GM12878 (cell line): ENCODE measurements at regions not wholly inside any gene's neighbourhood (a gene's known extent, or its start where the extent isn't known, plus 50 kb on each side); places are given as distances from the start of the nearest gene placed in this dataset.

Experiments
- ATAC-seq: fragments of 200-7000 bp; cut with Tn5 transposase; 3 replicates; pipeline ENCODE4 v1.9.1; 2020; ENCODE audit warnings: mild to moderate bottlenecking, moderate library complexity
- BruUV-seq: library from RNA; stranded (reverse); fragments of 400-500 nt; replicated peaks from 2 replicates; lab custom pipeline; 2021; lab: Mats Ljungman, UMichigan
- CTCF ChIA-PET: fragments of 300-600 bp; sonication (Branson Sonifier 250); formaldehyde crosslinking; extraction: SDS; loops from one replicate; lab custom pipeline; 2021; ENCODE audit warnings: inconsistent platforms; lab: Yijun Ruan, JAX
- POLR2A ChIA-PET: fragments of 350-600 bp; formaldehyde crosslinking; extraction: SDS; loops from one replicate; lab custom pipeline; 2021; ENCODE audit warnings: inconsistent platforms; lab: Charles Lee
- RAD21 ChIA-PET: fragments of 300-600 bp; sonication (Branson Sonifier 250); formaldehyde crosslinking; loops from one replicate; lab custom pipeline; 2023; ENCODE audit warnings: antibody characterized with exemption; ENCODE audit not compliant: unreplicated experiment; lab: Charles Lee
- SMC1A ChIA-PET: fragments of 300-600 bp; sonication (Branson Sonifier 250); formaldehyde crosslinking; loops from one replicate; lab custom pipeline; 2023; ENCODE audit not compliant: unreplicated experiment, uncharacterized antibody; lab: Charles Lee
- DNase-seq: peaks from one replicate; pipeline ENCODE4 v3.0.0-alpha.2; 2011; ENCODE audit warnings: low read depth, low spot score
- FAIRE-seq: peaks from 3 replicates; lab custom pipeline; 2011; peaks lifted over from hg19 to GRCh38; lab: Jason Lieb, UNC
- H2AFZ ChIP-seq: 2 replicates; pipeline ENCODE4 v1.6.0; 2011; ENCODE audit warnings: low read depth, low read length, control low read depth; ENCODE audit not compliant: control insufficient read depth
- H3K27ac ChIP-seq: 2 replicates; pipeline ENCODE4 v1.5.1; 2011; ENCODE audit warnings: control low read depth; ENCODE audit not compliant: control insufficient read depth, insufficient read depth
- H3K27me3 ChIP-seq, 2 experiments: replicated peaks in 1 of 2; 2 replicates each; pipeline versions ENCODE4 v1.6.0 to v1.6.1; 2011; ENCODE audit warnings: low read length in 1 of 2; ENCODE audit not compliant: control insufficient read depth in 2 of 2, insufficient read depth in 2 of 2
- H3K36me3 ChIP-seq, 2 experiments: 2 replicates each; pipeline ENCODE4 v1.5.1; 2011; ENCODE audit warnings: low read length in 1 of 2; ENCODE audit not compliant: control insufficient read depth in 2 of 2, insufficient read depth in 2 of 2
- H3K4me1 ChIP-seq: 2 replicates; pipeline ENCODE4 v1.6.1; 2011; ENCODE audit warnings: mild to moderate bottlenecking, low read length, moderate library complexity, mixed read lengths; ENCODE audit not compliant: control insufficient read depth, insufficient read depth
- H3K4me2 ChIP-seq: 2 replicates; pipeline ENCODE4 v1.6.0; 2011; ENCODE audit warnings: control low read depth; ENCODE audit not compliant: control insufficient read depth, insufficient read depth
- H3K4me3 ChIP-seq: fragments of 200-600 bp; sonication (generic); 2 replicates; pipeline ENCODE4 v1.5.1; 2016
- H3K79me2 ChIP-seq: 2 replicates; pipeline ENCODE4 v1.6.0; 2011; ENCODE audit warnings: low read length; ENCODE audit not compliant: control insufficient read depth, insufficient read depth
- H3K9ac ChIP-seq: 2 replicates; pipeline ENCODE4 v1.8.0; 2011; ENCODE audit warnings: low read length, control low read depth, mixed read lengths; ENCODE audit not compliant: control insufficient read depth, insufficient read depth
- H3K9me3 ChIP-seq: replicated peaks from 3 replicates; pipeline ENCODE4 v1.5.1; 2011; ENCODE audit warnings: mild to moderate bottlenecking, low read length; ENCODE audit not compliant: control insufficient read depth, insufficient read depth
- H4K20me1 ChIP-seq: 2 replicates; pipeline ENCODE4 v1.6.0; 2011; ENCODE audit not compliant: control insufficient read depth, insufficient read depth
- BHLHE40 ChIP-seq, 2 experiments: fragments of 450-650 bp in 1 of 2; IDR thresholded peaks; 2 replicates each; pipeline ENCODE4 v1.6.1; 2011 to 2017; ENCODE audit warnings: low read depth in 2 of 2, borderline replicate concordance in 1 of 2, improper control_type of control experiment in 1 of 2, low read length in 1 of 2, mild to moderate bottlenecking in 1 of 2
- BMI1 ChIP-seq: fragments of 450-650 bp; IDR thresholded peaks from 2 replicates; pipeline ENCODE4 v1.6.1; 2016; ENCODE audit warnings: mild to moderate bottlenecking, moderate library complexity, borderline replicate concordance
- CBX3 ChIP-seq: fragments of 200-600 bp; sonication (generic); IDR thresholded peaks from 2 replicates; pipeline ENCODE4 v1.6.1; 2016; ENCODE audit warnings: low read depth, borderline replicate concordance
- NBN ChIP-seq: fragments of 450-650 bp; IDR thresholded peaks from 2 replicates; pipeline ENCODE4 v1.6.1; 2016
- NR2F1 ChIP-seq: fragments of 450-650 bp; conservative IDR thresholded peaks from 2 replicates; pipeline ENCODE4 v1.6.1; 2017; ENCODE audit warnings: mild to moderate bottlenecking
- NRF1 ChIP-seq: conservative IDR thresholded peaks from 2 replicates; pipeline ENCODE4 v1.6.1; 2011; ENCODE audit warnings: mild to moderate bottlenecking, low read depth, low read length, improper control_type of control experiment
- PKNOX1 ChIP-seq: fragments of 450-650 bp; IDR thresholded peaks from 2 replicates; pipeline ENCODE4 v1.6.1; 2016; ENCODE audit warnings: mild to moderate bottlenecking
- PML ChIP-seq: IDR thresholded peaks from 2 replicates; pipeline ENCODE4 v1.6.1; 2012; ENCODE audit warnings: low read length, inconsistent platforms
- REST ChIP-seq: IDR thresholded peaks from 2 replicates; pipeline ENCODE4 v1.6.1; 2012; ENCODE audit warnings: mild to moderate bottlenecking, low read depth, low read length
- SMC3 ChIP-seq: IDR thresholded peaks from 2 replicates; pipeline ENCODE4 v1.6.1; 2011; ENCODE audit warnings: low read length, improper control_type of control experiment, borderline replicate concordance
- STAT1 ChIP-seq: fragments of 450-650 bp; conservative IDR thresholded peaks from 2 replicates; pipeline ENCODE4 v1.6.1; 2014; ENCODE audit warnings: antibody characterized with exemption, mild to moderate bottlenecking
- TCF3 ChIP-seq: IDR thresholded peaks from 2 replicates; pipeline ENCODE4 v1.6.1; 2012; ENCODE audit warnings: low read depth, mild to moderate bottlenecking, low read length, borderline replicate concordance; ENCODE audit not compliant: insufficient read depth
- TCF7 ChIP-seq: IDR thresholded peaks from 2 replicates; pipeline ENCODE4 v1.6.1; 2014; ENCODE audit warnings: antibody characterized with exemption, borderline replicate concordance
- ZBED1 ChIP-seq: IDR thresholded peaks from 2 replicates; pipeline ENCODE4 v1.6.1; 2016; ENCODE audit warnings: borderline replicate concordance
- WGBS: methylation state at CpG from one replicate; pipeline ENCODE4 v1.1.6; 2016; ENCODE audit warnings: low lambda C conversion rate; ENCODE audit not compliant: insufficient replicate concordance, insufficient coverage; ENCODE audit errors: missing lambda C conversion rate; 5-methylcytosine and 5-hydroxymethylcytosine counted together
- in situ Hi-C: fragments of 300-500 bp; cut with MboI; formaldehyde crosslinking; loops from 9 replicates; pipeline ENCODE4 v1.14.3; 2018; ENCODE audit warnings: mixed read lengths
- intact Hi-C: fragments of 100-400 bp; cut with micrococcal nuclease; formaldehyde crosslinking; loops from one replicate; pipeline ENCODE4 v1.14.2; 2022; ENCODE audit not compliant: unreplicated experiment
- TF ChIP-seq, protein P1 (sequence below): IDR thresholded peaks from 2 replicates; pipeline ENCODE4 v1.6.1; 2011; ENCODE audit warnings: low read depth, mild to moderate bottlenecking, low read length, moderate library complexity, borderline replicate concordance; ENCODE audit errors: extremely low read depth
- TF ChIP-seq, protein P2 (sequence below): IDR thresholded peaks from 2 replicates; pipeline ENCODE4 v1.6.1; 2012; ENCODE audit warnings: low read depth, low read length, improper control_type of control experiment
- TF ChIP-seq, protein P3 (sequence below): fragments of 450-650 bp; IDR thresholded peaks from 2 replicates; pipeline ENCODE4 v1.6.1; 2017; ENCODE audit warnings: mild to moderate bottlenecking
- TF ChIP-seq, protein P4 (sequence below): IDR thresholded peaks from 2 replicates; pipeline ENCODE4 v1.6.1; 2011; ENCODE audit warnings: borderline replicate concordance, low read depth, mild to moderate bottlenecking, moderate library complexity, mixed read lengths, low read length; ENCODE audit not compliant: insufficient read depth; ENCODE audit errors: extremely low read length

DNA sequence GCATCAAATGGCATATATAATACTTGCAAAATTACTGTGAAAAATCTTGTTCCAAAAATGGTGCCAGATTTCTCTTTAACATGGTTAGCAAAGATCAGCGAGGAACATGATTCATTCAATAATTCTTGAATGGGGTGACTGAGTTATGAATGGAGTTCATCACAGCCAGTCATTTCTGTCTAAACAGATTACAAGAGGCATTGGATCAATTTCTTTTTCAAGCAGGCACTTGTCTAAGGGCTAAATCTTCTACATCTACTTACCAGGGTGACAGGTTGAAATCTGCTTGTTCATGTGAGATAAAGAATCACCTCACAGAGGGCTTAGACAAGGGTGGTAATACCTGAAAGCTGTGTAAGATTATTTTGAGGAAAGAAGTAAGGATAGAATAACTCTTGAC lies 247.7 kb downstream of the ATP23 start:
- no peaks in the 10 kb centered on the region for H3K4me1 ChIP-seq
- no peak for ATAC-seq
- no peak for DNase-seq
- in situ Hi-C loops (no loop called here), intact Hi-C loops (no loop called here)
- no peak overlapping the region for H2AFZ ChIP-seq
- no peak overlapping the region for H3K4me2 ChIP-seq
- H4K20me1 ChIP-seq, result no peaks in the 10 kb centered on the region
- no TSS peak for BruUV-seq
- H3K27ac ChIP-seq, result no peak overlapping the region
- no peak overlapping the region for H3K4me3 ChIP-seq
- 0% methylated on average over 1 of the region's 1 CpG for WGBS
- RAD21 ChIA-PET, result no interaction called here
- H3K36me3 ChIP-seq, result no peaks in the 10 kb centered on the region
- SMC1A ChIA-PET, result no interaction called here
- TF ChIP-seq NRF1, result no peak
- no peak for TF ChIP-seq NBN
- no peak for TF ChIP-seq TCF7
- TF ChIP-seq CBX3, result no peak
- TF ChIP-seq ZBED1, result no peak
- TF ChIP-seq NR2F1, result no peak
- TF ChIP-seq BHLHE40 (IDR thresholded peaks at IDR 0.05; ENCODE audit: borderline replicate concordance in 1 of 2, low read depth in 2 of 2, low read length in 1 of 2), result no peak
- TF ChIP-seq, protein P1, sequence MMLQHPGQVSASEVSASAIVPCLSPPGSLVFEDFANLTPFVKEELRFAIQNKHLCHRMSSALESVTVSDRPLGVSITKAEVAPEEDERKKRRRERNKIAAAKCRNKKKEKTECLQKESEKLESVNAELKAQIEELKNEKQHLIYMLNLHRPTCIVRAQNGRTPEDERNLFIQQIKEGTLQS, result no peak
- no peak for TF ChIP-seq REST
- TF ChIP-seq PML, result no peak
- no peak for TF ChIP-seq BMI1
- no peak for TF ChIP-seq TCF3
- TF ChIP-seq, protein P2, sequence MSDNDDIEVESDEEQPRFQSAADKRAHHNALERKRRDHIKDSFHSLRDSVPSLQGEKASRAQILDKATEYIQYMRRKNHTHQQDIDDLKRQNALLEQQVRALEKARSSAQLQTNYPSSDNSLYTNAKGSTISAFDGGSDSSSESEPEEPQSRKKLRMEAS, result no peak
- TF ChIP-seq, protein P3, sequence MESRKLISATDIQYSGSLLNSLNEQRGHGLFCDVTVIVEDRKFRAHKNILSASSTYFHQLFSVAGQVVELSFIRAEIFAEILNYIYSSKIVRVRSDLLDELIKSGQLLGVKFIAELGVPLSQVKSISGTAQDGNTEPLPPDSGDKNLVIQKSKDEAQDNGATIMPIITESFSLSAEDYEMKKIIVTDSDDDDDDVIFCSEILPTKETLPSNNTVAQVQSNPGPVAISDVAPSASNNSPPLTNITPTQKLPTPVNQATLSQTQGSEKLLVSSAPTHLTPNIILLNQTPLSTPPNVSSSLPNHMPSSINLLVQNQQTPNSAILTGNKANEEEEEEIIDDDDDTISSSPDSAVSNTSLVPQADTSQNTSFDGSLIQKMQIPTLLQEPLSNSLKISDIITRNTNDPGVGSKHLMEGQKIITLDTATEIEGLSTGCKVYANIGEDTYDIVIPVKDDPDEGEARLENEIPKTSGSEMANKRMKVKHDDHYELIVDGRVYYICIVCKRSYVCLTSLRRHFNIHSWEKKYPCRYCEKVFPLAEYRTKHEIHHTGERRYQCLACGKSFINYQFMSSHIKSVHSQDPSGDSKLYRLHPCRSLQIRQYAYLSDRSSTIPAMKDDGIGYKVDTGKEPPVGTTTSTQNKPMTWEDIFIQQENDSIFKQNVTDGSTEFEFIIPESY, result no peak
- no peak for TF ChIP-seq SMC3
- TF ChIP-seq STAT1, result no peak
- TF ChIP-seq, protein P4, sequence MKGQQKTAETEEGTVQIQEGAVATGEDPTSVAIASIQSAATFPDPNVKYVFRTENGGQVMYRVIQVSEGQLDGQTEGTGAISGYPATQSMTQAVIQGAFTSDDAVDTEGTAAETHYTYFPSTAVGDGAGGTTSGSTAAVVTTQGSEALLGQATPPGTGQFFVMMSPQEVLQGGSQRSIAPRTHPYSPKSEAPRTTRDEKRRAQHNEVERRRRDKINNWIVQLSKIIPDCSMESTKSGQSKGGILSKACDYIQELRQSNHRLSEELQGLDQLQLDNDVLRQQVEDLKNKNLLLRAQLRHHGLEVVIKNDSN, result no peak
- TF ChIP-seq PKNOX1, result no peak
- CTCF ChIA-PET, result no interaction called here
- H3K27me3 ChIP-seq, result no peaks in the 10 kb centered on the region
- no peak for FAIRE-seq
- H3K9ac ChIP-seq, result no peak overlapping the region
- no peaks in the 10 kb centered on the region for H3K79me2 ChIP-seq
- H3K9me3 ChIP-seq, result no peaks in the 10 kb centered on the region; the same call in 2 of the 3 replicates
- POLR2A ChIA-PET, result no interaction called here
